ENCODE measurements at regions not wholly inside any gene's neighbourhood (a gene's known extent, or its start where the extent isn't known, plus 50 kb on each side); places are given as distances from the start of the nearest gene placed in this dataset.

DNA sequence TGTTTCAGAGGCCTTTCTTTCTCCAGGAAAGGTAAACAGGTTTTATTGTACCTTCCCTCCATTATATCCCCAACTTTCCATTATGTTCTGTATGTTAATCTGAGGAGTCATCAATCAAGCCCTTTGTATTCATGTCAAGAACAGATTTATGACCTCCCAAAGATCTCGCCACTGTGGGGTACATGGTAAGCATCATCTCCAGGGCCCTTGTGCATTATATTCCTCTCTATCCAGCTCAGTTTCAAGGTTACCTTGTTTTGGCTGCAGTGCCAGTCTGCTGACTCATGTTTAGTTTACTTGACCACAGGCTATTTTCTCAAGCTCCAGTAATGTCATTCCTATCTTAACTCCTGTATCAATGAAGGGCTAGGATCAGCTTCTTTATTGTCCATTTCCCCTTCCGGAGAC, 125.1 kb upstream of the FRMPD4 start:
- DNase-seq = no peak
- no peaks in the 10 kb centered on the region for H3K4me1 ChIP-seq
- H3K27me3 ChIP-seq = no peaks in the 10 kb centered on the region
- TF ChIP-seq, protein P1, sequence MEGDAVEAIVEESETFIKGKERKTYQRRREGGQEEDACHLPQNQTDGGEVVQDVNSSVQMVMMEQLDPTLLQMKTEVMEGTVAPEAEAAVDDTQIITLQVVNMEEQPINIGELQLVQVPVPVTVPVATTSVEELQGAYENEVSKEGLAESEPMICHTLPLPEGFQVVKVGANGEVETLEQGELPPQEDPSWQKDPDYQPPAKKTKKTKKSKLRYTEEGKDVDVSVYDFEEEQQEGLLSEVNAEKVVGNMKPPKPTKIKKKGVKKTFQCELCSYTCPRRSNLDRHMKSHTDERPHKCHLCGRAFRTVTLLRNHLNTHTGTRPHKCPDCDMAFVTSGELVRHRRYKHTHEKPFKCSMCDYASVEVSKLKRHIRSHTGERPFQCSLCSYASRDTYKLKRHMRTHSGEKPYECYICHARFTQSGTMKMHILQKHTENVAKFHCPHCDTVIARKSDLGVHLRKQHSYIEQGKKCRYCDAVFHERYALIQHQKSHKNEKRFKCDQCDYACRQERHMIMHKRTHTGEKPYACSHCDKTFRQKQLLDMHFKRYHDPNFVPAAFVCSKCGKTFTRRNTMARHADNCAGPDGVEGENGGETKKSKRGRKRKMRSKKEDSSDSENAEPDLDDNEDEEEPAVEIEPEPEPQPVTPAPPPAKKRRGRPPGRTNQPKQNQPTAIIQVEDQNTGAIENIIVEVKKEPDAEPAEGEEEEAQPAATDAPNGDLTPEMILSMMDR (IDR thresholded peaks at IDR 0.05) = no peak
- no peak for TF ChIP-seq POLR2A (IDR thresholded peaks at IDR 0.05)
- H3K36me3 ChIP-seq (ENCODE audit: low read depth, missing control alignments) = no peaks in the 10 kb centered on the region
- 59 to 64% methylated on average over 2 of the region's 2 CpGs for WGBS, 2 donors
- no peak overlapping the region for H3K27ac ChIP-seq
- intact Hi-C loops (cut with DNase I; ENCODE audit: low total_unique reads) = no loop called here
- H3K4me3 ChIP-seq = no peak overlapping the region
- no peaks in the 10 kb centered on the region for H3K9me3 ChIP-seq

DNA sequence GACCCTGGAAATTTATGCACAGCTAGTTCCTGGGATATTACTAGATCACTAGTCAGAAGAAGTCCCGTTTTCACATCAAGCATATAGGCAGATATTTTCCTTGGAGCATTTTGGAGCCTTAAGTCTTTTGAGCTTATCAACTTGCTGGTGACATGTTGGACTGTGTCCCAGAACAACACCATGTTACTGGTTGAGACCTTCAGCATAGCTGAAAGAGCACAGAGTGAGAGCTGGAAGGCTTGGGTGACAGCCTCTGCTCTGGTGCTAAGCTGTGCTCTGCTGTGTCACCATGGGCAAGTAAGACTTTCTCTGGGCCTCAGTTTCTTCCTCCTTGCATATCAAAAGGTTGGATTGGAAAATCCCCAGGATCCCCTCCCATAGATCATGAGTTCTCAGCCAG, 116.6 kb upstream of the FRMPD4 start:
- H3K36me3 ChIP-seq (ENCODE audit: low read depth, missing control alignments) = no peaks in the 10 kb centered on the region
- peak; percentile 25 for DNase-seq
- H3K9me3 ChIP-seq = no peaks in the 10 kb centered on the region
- intact Hi-C loops (cut with DNase I; ENCODE audit: low total_unique reads) = no loop called here
- H3K4me1 ChIP-seq = no peaks in the 10 kb centered on the region
- no peak overlapping the region for H3K27ac ChIP-seq
- no peaks in the 10 kb centered on the region for H3K27me3 ChIP-seq
- TF ChIP-seq, protein P1 (IDR thresholded peaks at IDR 0.05) = no peak
- TF ChIP-seq POLR2A (IDR thresholded peaks at IDR 0.05) = no peak
- WGBS, 2 donors = 13 to 56% methylated on average over 1 of the region's 1 CpG
- H3K4me3 ChIP-seq = no peak overlapping the region

DNA sequence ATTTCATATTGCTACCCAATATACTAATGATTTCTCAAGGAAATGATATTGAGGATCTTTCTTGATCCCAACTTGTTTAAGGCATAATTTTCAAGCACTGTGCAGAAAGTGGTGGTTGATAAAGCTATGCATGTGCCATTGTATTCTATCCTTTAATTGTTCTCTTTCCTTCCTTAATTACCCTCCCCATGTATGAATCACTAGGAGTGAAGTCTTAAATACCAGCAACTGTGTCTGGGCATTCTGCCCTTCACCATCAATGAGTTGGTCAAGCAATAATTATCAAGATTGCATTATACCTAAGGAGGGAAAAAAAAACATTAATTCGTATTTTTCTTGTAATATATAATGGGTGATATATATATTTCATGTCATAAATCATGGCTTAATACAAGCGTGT, 111.8 kb upstream of the FRMPD4 start:
- intact Hi-C loops (cut with DNase I; ENCODE audit: low total_unique reads) = no loop called here
- no peak for DNase-seq
- no peak overlapping the region for H3K27ac ChIP-seq
- no peak for TF ChIP-seq POLR2A (IDR thresholded peaks at IDR 0.05)
- TF ChIP-seq, protein P1 (IDR thresholded peaks at IDR 0.05) = no peak
- 88 to 92% methylated on average over 2 of the region's 2 CpGs for WGBS, 2 donors
- H3K9me3 ChIP-seq = no peaks in the 10 kb centered on the region
- no peaks in the 10 kb centered on the region for H3K27me3 ChIP-seq
- H3K36me3 ChIP-seq (ENCODE audit: low read depth, missing control alignments) = no peaks in the 10 kb centered on the region
- no peak overlapping the region for H3K4me3 ChIP-seq
- no peaks in the 10 kb centered on the region for H3K4me1 ChIP-seq

DNA sequence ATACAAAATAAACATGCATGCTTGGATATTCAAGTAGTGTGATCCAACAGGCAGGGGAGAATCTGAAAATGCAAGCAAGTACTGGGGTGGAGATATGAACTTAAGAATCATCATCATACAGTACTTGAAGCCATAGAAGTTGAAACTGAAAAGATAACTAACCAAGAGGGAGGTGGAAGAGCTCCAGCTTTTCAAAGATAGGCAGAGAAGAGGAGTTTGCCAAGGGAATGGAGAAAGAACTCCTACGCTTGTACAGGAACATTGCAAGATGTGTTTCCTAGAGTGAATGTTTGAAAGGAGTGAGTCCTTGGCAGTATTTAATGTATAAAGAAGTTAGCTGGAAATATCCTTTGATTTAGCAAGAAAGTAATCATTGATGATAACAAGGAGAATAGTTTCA, 106.2 kb upstream of the FRMPD4 start:
- WGBS, 2 donors = 58 to 69% methylated on average over 1 of the region's 1 CpG
- H3K9me3 ChIP-seq = no peaks in the 10 kb centered on the region
- H3K36me3 ChIP-seq (ENCODE audit: low read depth, missing control alignments) = no peaks in the 10 kb centered on the region
- no peaks in the 10 kb centered on the region for H3K4me1 ChIP-seq
- no peaks in the 10 kb centered on the region for H3K27me3 ChIP-seq
- no peak for DNase-seq
- intact Hi-C loops (cut with DNase I; ENCODE audit: low total_unique reads) = no loop called here
- TF ChIP-seq, protein P1 (IDR thresholded peaks at IDR 0.05) = no peak
- TF ChIP-seq POLR2A (IDR thresholded peaks at IDR 0.05) = no peak
- H3K27ac ChIP-seq = no peak overlapping the region
- H3K4me3 ChIP-seq = no peak overlapping the region

DNA sequence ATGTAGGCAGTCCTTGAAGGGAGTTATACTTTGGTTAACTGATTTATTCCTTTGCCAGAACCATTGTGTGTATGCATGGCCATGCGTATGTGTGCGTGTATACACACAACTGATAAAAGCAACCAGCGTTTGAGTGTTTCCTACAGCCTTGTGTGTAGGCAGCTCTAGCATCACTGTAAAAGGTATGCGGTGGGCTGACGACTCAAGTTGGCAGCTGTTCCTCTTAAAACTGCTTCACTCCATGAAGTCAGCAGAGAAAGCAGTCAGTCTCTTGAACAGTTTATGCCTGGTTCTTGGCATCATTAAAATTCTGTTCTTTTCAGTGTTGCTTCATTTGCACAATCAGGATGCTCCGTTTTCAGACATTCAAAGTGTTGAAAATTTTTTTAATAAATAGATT, 103.5 kb upstream of the FRMPD4 start:
- Histone ChIP-seq H3K9me3 (no peaks in the 10 kb centered on the region), H3K27ac (no peak overlapping the region), H3K4me1 (no peaks in the 10 kb centered on the region), H3K27me3 (no peaks in the 10 kb centered on the region), H3K4me3 (no peak overlapping the region), H3K36me3 (ENCODE audit: low read depth, missing control alignments) (no peaks in the 10 kb centered on the region)
- TF ChIP-seq, protein P1 (IDR thresholded peaks at IDR 0.05) = no peak
- TF ChIP-seq POLR2A (IDR thresholded peaks at IDR 0.05) = no peak
- no peak for DNase-seq
- 71 to 84% methylated on average over 4 to 6 of the region's 6 CpGs for WGBS, 2 donors
- intact Hi-C loops (cut with DNase I; ENCODE audit: low total_unique reads) = no loop called here
